Mucosa of gallbladder (tissue), 1 donor: ENCODE measurements at regions not wholly inside any gene's neighbourhood (a gene's known extent, or its start where the extent isn't known, plus 50 kb on each side); places are given as distances from the start of the nearest gene placed in this dataset.

Experiments used
- DNase-seq: peaks from one replicate; pipeline ENCODE4 v3.0.0-alpha.2; 2020; ENCODE audit warnings: low spot score
- donor health status: DM: no; HTN: no; CAD: no.

- no peak for DNase-seq
These were observed 1532.6 kb downstream of the C4orf33 start for GRCh38 chr4:130628531-130628930.

- no peak for DNase-seq
These were observed 1537.0 kb downstream of the C4orf33 start for GRCh38 chr4:130632731-130633604.

- DNase-seq: no peak
These were observed 1540.5 kb downstream of the C4orf33 start for GRCh38 chr4:130636486-130636885.

- no peak for DNase-seq
These were observed 1544.6 kb downstream of the C4orf33 start for GRCh38 chr4:130640592-130640991.

- DNase-seq: no peak
These were observed 1550.9 kb downstream of the C4orf33 start for GRCh38 chr4:130646886-130647285.

GRCh38 chr4:130648570-130648969 is 1552.6 kb downstream of the C4orf33 start:
- no peak for DNase-seq

- DNase-seq: no peak
These were observed 1557.9 kb downstream of the C4orf33 start for GRCh38 chr4:130653842-130654241.

GRCh38 chr4:130659320-130659719 is 1563.4 kb downstream of the C4orf33 start:
- no peak for DNase-seq

GRCh38 chr4:130668859-130669258 is 1572.9 kb downstream of the C4orf33 start:
- no peak for DNase-seq

GRCh38 chr4:130675266-130675665 is 1579.3 kb downstream of the C4orf33 start:
- no peak for DNase-seq

- no peak for DNase-seq
These were observed 1593.2 kb downstream of the C4orf33 start for GRCh38 chr4:130689181-130689580.

GRCh38 chr4:130698251-130698650 is 1602.3 kb downstream of the C4orf33 start:
- DNase-seq: no peak

- DNase-seq: no peak
These were observed 1603.1 kb downstream of the C4orf33 start for GRCh38 chr4:130699004-130699403.

- DNase-seq: no peak
These were observed 1607.4 kb downstream of the C4orf33 start for GRCh38 chr4:130703211-130703935.

- DNase-seq: no peak
These were observed 1609.1 kb downstream of the C4orf33 start for GRCh38 chr4:130705023-130705422.

GRCh38 chr4:130712038-130712437 is 1616.1 kb downstream of the C4orf33 start:
- DNase-seq: no peak

GRCh38 chr4:130714006-130714405 is 1618.1 kb downstream of the C4orf33 start:
- DNase-seq: no peak

- DNase-seq: no peak
These were observed 1626.4 kb downstream of the C4orf33 start for GRCh38 chr4:130722361-130722760.

GRCh38 chr4:130736436-130737185 is 1640.7 kb downstream of the C4orf33 start:
- DNase-seq: no peak

GRCh38 chr4:130738233-130738632 is 1642.3 kb downstream of the C4orf33 start:
- DNase-seq: no peak

- DNase-seq: no peak
These were observed 1651.9 kb downstream of the C4orf33 start for GRCh38 chr4:130747842-130748241.

- no peak for DNase-seq
These were observed 1658.0 kb downstream of the C4orf33 start for GRCh38 chr4:130753926-130754325.
